Caco-2 (cell line): ENCODE measurements at regions not wholly inside any gene's neighbourhood (a gene's known extent, or its start where the extent isn't known, plus 50 kb on each side); places are given as distances from the start of the nearest gene placed in this dataset.

Experiments
- BruUV-seq: library from RNA; stranded (reverse); fragments of 400-500 nt; replicated peaks from 2 replicates; lab custom pipeline; 2021; lab: Mats Ljungman, UMichigan
- CTCF ChIA-PET: fragments of 300-600 bp; sonication (Branson Sonifier 250); formaldehyde crosslinking; loops from one replicate; lab custom pipeline; 2022; ENCODE audit warnings: antibody characterized with exemption; lab: Charles Lee
- POLR2A ChIA-PET: fragments of 300-600 bp; sonication (Branson Sonifier 250); formaldehyde crosslinking; loops from one replicate; lab custom pipeline; 2022; ENCODE audit warnings: antibody characterized with exemption; lab: Charles Lee
- DNase-seq, 2 experiments: peaks; one replicate each; pipeline versions ENCODE4 v3.0.0 to v3.0.0-alpha.2; 2020 to 2022
- H3K27me3 ChIP-seq: replicated peaks from 2 replicates; pipeline ENCODE4 v1.6.0; 2011; ENCODE audit warnings: low read length; ENCODE audit not compliant: control insufficient read depth, insufficient read depth
- H3K36me3 ChIP-seq: 2 replicates; pipeline ENCODE4 v1.5.1; 2011; ENCODE audit warnings: low read length; ENCODE audit not compliant: control insufficient read depth, insufficient read depth
- H3K4me1 ChIP-seq: fragments of 250-450 bp; sonication (Bioruptor Pico); 2 replicates; pipeline ENCODE4 v1.5.1; 2020; ENCODE audit warnings: mild to moderate bottlenecking
- H3K4me3 ChIP-seq: 2 replicates; pipeline ENCODE4 v1.5.1; 2011; ENCODE audit warnings: low read depth, mild to moderate bottlenecking, control low read depth, low read length
- H3K9me3 ChIP-seq: fragments of 250-450 bp; sonication (Bioruptor Pico); 2 replicates; pipeline ENCODE4 v1.5.1; 2020; ENCODE audit warnings: mild to moderate bottlenecking, moderate library complexity
- H3K27ac Mint-ChIP-seq: one replicate; pipeline ENCODE4 v1.8.0; 2022; ENCODE audit warnings: mixed read lengths; ENCODE audit not compliant: unreplicated experiment
- H3K27me3 Mint-ChIP-seq: one replicate; pipeline ENCODE4 v1.8.0; 2022; ENCODE audit warnings: mixed read lengths; ENCODE audit not compliant: insufficient read depth, unreplicated experiment
- H3K36me3 Mint-ChIP-seq: one replicate; pipeline ENCODE4 v1.8.0; 2022; ENCODE audit warnings: mild to moderate bottlenecking, mixed read lengths; ENCODE audit not compliant: insufficient read depth, unreplicated experiment
- H3K4me1 Mint-ChIP-seq: one replicate; pipeline ENCODE4 v1.8.0; 2022; ENCODE audit warnings: low read depth, mixed read lengths; ENCODE audit not compliant: unreplicated experiment
- H3K4me3 Mint-ChIP-seq: one replicate; pipeline ENCODE4 v1.8.0; 2022; ENCODE audit warnings: mild to moderate bottlenecking, moderate library complexity, mixed read lengths; ENCODE audit not compliant: unreplicated experiment
- H3K9me3 Mint-ChIP-seq: one replicate; pipeline ENCODE4 v1.8.0; 2022; ENCODE audit warnings: mixed read lengths; ENCODE audit not compliant: unreplicated experiment
- CTCF ChIP-seq, 2 experiments: fragments of 200-600 bp in 1 of 2; IDR thresholded peaks; 1 replicate in 1 of 2; 2 replicates in 1 of 2; pipeline versions ENCODE4 v1.5.1 to v1.8.0; 2011 to 2022; ENCODE audit warnings: antibody characterized with exemption in 1 of 2, control low read depth in 1 of 2, inconsistent platforms in 1 of 2, low read depth in 1 of 2, low read length in 1 of 2, mild to moderate bottlenecking in 1 of 2, moderate library complexity in 1 of 2; ENCODE audit not compliant: insufficient read depth in 1 of 2, severe bottlenecking in 1 of 2, unreplicated experiment in 1 of 2
- intact Hi-C: fragments of 100-400 bp; cut with micrococcal nuclease; formaldehyde crosslinking; loops from one replicate; pipeline ENCODE4 v1.10.0; 2022; ENCODE audit not compliant: unreplicated experiment

DNA sequence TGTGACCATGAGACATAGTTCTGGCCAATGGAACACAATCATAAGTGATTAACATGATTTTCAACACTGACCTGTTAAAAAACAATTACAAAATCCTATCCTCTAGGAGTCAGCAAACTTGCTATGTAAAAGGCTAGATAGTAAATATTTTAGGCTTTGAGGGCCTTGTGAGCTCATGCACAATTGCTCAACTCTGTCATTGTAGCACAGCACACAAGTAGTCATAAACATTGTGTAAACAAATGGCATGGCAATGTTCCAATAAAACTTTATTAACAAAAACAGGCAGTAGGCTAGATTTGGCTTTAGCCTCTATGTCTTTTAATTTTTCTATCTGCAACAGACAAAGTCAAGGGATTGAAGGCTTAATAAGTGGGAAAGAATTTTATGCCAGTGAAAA is 350.7 kb downstream of the C12orf50 start:
- H3K4me3 Mint-ChIP-seq, result no peak overlapping the region
- H3K27me3 ChIP-seq, result no peaks in the 10 kb centered on the region
- no peaks in the 10 kb centered on the region for H3K9me3 ChIP-seq
- no peak overlapping the region for H3K4me3 ChIP-seq
- intact Hi-C loops, result no loop called here
- no peaks in the 10 kb centered on the region for H3K36me3 Mint-ChIP-seq
- no peak for DNase-seq
- no TSS peak for BruUV-seq
- ChIA-PET CTCF (interaction anchor here (0.6 kb wide), 1 partner anchor 10 kb away, joined by 4 read pairs; no protein-coding TSS in a partner anchor), POLR2A (no interaction called here)
- no peaks in the 10 kb centered on the region for H3K27me3 Mint-ChIP-seq
- H3K36me3 ChIP-seq, result no peaks in the 10 kb centered on the region
- H3K27ac Mint-ChIP-seq, result no peak overlapping the region
- no peaks in the 10 kb centered on the region for H3K4me1 ChIP-seq
- no peaks in the 10 kb centered on the region for H3K4me1 Mint-ChIP-seq
- H3K9me3 Mint-ChIP-seq, result no peaks in the 10 kb centered on the region
- TF ChIP-seq CTCF (IDR thresholded peaks at IDR 0.05; ENCODE audit: insufficient read depth in 1 of 2, low read depth in 1 of 2, low read length in 1 of 2, severe bottlenecking in 1 of 2, unreplicated experiment in 1 of 2), result no peak

DNA sequence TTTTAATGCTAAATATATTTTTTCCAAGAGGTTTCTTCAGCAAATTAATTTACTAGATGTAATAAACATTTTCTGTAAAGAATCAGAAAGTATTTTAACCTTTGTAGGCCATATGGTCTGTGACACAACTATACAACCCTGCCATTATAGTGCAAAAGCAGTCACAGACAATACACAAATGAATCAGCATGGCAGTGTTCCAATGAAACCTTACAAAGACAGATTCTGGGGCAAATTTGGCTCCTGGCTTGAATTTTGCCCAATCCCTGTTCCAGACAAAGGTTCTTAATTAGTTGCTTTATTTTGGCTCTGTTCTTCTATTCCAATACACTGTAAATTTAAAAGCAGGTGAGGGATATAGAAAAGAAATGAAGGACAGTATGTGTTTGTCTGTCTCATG is 352.5 kb downstream of the C12orf50 start:
- H3K9me3 Mint-ChIP-seq, result no peaks in the 10 kb centered on the region

GRCh38 chr12:87671757-87672156 is 357.4 kb downstream of the C12orf50 start:
- Histone ChIP-seq H3K9me3 (no peaks in the 10 kb centered on the region), H3K36me3 (no peaks in the 10 kb centered on the region), H3K4me1 (no peaks in the 10 kb centered on the region), H3K27me3 (no peaks in the 10 kb centered on the region), H3K4me3 (no peak overlapping the region)
- ChIA-PET CTCF (no interaction called here), POLR2A (no interaction called here)
- no peaks in the 10 kb centered on the region for H3K27me3 Mint-ChIP-seq
- H3K4me3 Mint-ChIP-seq, result no peak overlapping the region
- H3K27ac Mint-ChIP-seq, result no peak overlapping the region
- intact Hi-C loops, result no loop called here
- no peaks in the 10 kb centered on the region for H3K4me1 Mint-ChIP-seq
- no TSS peak for BruUV-seq
- no peaks in the 10 kb centered on the region for H3K9me3 Mint-ChIP-seq
- no peak for TF ChIP-seq CTCF (IDR thresholded peaks at IDR 0.05; ENCODE audit: insufficient read depth in 1 of 2, low read depth in 1 of 2, low read length in 1 of 2, severe bottlenecking in 1 of 2, unreplicated experiment in 1 of 2)
- no peaks in the 10 kb centered on the region for H3K36me3 Mint-ChIP-seq
- DNase-seq, result no peak

More for the DNA sequence above, 352.5 kb downstream of the C12orf50 start:
- Mint-ChIP-seq H3K27me3 (no peaks in the 10 kb centered on the region), H3K27ac (no peak overlapping the region), H3K4me1 (no peaks in the 10 kb centered on the region), H3K36me3 (no peaks in the 10 kb centered on the region), H3K4me3 (no peak overlapping the region)
- no peak for TF ChIP-seq CTCF (IDR thresholded peaks at IDR 0.05; ENCODE audit: insufficient read depth in 1 of 2, low read depth in 1 of 2, low read length in 1 of 2, severe bottlenecking in 1 of 2, unreplicated experiment in 1 of 2)
- Histone ChIP-seq H3K4me3 (no peak overlapping the region), H3K36me3 (no peaks in the 10 kb centered on the region), H3K27me3 (no peaks in the 10 kb centered on the region), H3K9me3 (no peaks in the 10 kb centered on the region), H3K4me1 (no peaks in the 10 kb centered on the region)
- BruUV-seq, result no TSS peak
- CTCF ChIA-PET, result no interaction called here
- DNase-seq, result no peak
- intact Hi-C loops, result no loop called here
- POLR2A ChIA-PET, result no interaction called here
